Activated naive CD4-positive, alpha-beta T cell treated with anti-CD3 and anti-CD28 coated beads, Interleukin-2, amount 50 U/mL, for 72 hours (primary cell): ENCODE measurements at regions not wholly inside any gene's neighbourhood (a gene's known extent, or its start where the extent isn't known, plus 50 kb on each side); places are given as distances from the start of the nearest gene placed in this dataset.
A peak's percentile ranks its signal among the peaks of the same experiment; 100 is the strongest.
"Not testable (repeated sequence)": the region's sequence is repeated elsewhere in the genome, so short reads cannot be mapped to it uniquely, and the experiment has no call there.

Experiments used
- ATAC-seq, 2 donors: fragments of 150-1000 bp; cut with Tn5 transposase; 2 replicates each; pipeline ENCODE4 v1.10.0; 2021; ENCODE audit warnings: mild to moderate bottlenecking in 2 of 2, moderate library complexity in 2 of 2
- DNase-seq, 2 donors: peaks; one replicate each; pipeline ENCODE4 v3.0.0; 2021 to 2022; ENCODE audit warnings: low spot score in 2 of 2
- H3K27ac Mint-ChIP-seq, 2 donors: one replicate each; pipeline ENCODE4 v1.8.0; 2022; ENCODE audit warnings: mild to moderate bottlenecking in 2 of 2, mixed read lengths in 2 of 2
- H3K36me3 Mint-ChIP-seq, 2 donors: one replicate each; pipeline ENCODE4 v1.8.0; 2022; ENCODE audit warnings: mixed read lengths in 2 of 2
- H3K9me3 Mint-ChIP-seq, 2 donors: one replicate each; pipeline ENCODE4 v1.8.0; 2022; ENCODE audit warnings: mixed read lengths in 2 of 2

DNA sequence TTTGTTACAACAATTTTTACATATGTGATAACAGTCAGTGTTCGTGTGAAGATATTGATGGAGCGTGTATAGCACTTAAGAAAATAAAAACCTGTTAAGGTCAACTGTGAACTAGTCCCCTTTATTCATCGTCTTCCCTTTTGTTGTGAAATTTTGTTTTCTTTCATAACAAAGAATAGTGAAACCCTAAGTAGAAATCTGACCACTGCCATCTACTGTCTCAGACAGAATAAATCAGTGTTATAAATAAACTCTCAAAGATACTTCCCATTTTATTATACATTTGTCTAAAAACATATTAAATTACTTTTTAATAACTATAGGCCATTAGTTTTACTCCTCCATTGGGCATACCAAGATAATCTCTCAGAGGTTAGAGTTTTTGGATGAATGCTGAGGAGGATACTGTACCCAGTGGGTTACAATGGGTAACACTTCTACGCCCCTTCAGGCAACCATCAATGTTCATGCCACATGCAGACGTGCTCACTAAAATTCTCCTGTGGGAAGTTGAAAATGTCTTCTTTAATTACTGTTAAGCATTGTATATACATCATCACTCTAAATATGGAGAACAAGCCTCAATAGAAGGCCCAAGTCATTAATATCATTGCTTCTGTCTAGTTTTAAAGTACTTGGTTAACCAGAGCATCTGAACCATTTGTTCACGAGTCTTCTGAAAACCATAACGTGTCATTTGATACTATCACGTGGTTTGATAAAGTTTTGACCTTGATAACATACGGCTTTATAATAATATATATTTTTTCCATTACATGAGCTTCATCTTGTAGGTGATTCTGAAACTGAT, 171.2 kb downstream of the TMA16 start:
- no peaks in the 10 kb centered on the region for H3K9me3 Mint-ChIP-seq
- no peaks in the 10 kb centered on the region for H3K36me3 Mint-ChIP-seq

GRCh38 chr4:163666332-163666873, 171.9 kb downstream of the TMA16 start:
- H3K9me3 Mint-ChIP-seq, result no peaks in the 10 kb centered on the region
- no peaks in the 10 kb centered on the region for H3K36me3 Mint-ChIP-seq
- H3K27ac Mint-ChIP-seq, result no peak overlapping the region
- no peak for DNase-seq
- ATAC-seq, result no peak

More for the DNA sequence above, 171.2 kb downstream of the TMA16 start:
- no peak for ATAC-seq
- H3K27ac Mint-ChIP-seq, result no peak overlapping the region
- no peak for DNase-seq

GRCh38 chr4:163672751-163673150, 178.3 kb downstream of the TMA16 start:
- ATAC-seq, result no peak
- H3K27ac Mint-ChIP-seq, result no peak overlapping the region
- no peak for DNase-seq
- no peaks in the 10 kb centered on the region for H3K36me3 Mint-ChIP-seq
- H3K9me3 Mint-ChIP-seq, result no peaks in the 10 kb centered on the region

DNA sequence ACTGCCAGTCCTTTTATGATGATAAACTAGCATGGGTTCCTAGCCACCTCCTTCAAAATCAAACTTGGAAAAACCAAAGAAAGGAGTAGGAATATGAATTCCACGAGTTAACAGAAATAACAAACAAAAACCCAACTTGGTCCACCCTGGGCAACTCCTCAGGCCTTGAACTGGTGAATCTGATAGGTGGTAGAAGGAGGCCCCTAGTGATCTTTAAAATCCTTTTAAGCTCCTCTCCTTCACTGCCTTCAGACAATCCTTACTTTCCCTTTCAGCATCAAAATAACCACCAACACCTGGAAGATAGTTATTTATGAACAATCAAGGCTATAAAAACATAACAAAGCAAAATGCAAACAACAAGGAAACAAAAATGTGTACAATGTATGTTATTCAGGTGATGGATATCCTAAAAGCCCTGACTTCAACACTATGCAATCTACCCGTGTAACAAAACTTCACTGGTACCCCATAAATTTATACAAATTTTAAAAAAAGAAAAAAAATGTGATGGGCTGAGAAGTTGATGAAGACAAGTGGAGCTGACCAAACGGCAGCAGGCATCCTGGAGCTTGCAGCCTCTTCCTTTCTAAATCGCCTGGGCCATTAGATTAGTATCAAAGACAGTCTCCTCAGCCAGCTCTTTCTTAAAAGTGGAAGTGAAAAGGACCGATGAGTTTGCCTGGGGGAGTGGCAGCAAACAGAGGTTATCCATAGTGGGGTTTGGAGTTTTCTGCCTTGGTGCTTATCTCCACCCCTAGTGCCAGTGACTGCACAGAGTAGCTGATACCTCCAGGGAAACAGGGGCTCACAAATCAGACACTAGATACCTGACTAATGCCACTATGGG, 179.6 kb downstream of the TMA16 start:
- Mint-ChIP-seq H3K36me3 (no peaks in the 10 kb centered on the region), H3K27ac (no peak overlapping the region), H3K9me3 (no peaks in the 10 kb centered on the region)
- ATAC-seq, result no peak
- no peak for DNase-seq

- DNase-seq (no peak), ATAC-seq (no peak)
- Mint-ChIP-seq H3K36me3 (no peaks in the 10 kb centered on the region), H3K27ac (no peak overlapping the region), H3K9me3 (no peaks in the 10 kb centered on the region)
Observed at GRCh38 chr4:163679189-163679588, 184.7 kb downstream of the TMA16 start.

- no peaks in the 10 kb centered on the region for H3K36me3 Mint-ChIP-seq
- no peaks in the 10 kb centered on the region for H3K9me3 Mint-ChIP-seq
- ATAC-seq (no peak), DNase-seq (no peak)
- H3K27ac Mint-ChIP-seq, result no peak overlapping the region
Observed at GRCh38 chr4:163680386-163681098, 186.1 kb downstream of the TMA16 start.

DNA sequence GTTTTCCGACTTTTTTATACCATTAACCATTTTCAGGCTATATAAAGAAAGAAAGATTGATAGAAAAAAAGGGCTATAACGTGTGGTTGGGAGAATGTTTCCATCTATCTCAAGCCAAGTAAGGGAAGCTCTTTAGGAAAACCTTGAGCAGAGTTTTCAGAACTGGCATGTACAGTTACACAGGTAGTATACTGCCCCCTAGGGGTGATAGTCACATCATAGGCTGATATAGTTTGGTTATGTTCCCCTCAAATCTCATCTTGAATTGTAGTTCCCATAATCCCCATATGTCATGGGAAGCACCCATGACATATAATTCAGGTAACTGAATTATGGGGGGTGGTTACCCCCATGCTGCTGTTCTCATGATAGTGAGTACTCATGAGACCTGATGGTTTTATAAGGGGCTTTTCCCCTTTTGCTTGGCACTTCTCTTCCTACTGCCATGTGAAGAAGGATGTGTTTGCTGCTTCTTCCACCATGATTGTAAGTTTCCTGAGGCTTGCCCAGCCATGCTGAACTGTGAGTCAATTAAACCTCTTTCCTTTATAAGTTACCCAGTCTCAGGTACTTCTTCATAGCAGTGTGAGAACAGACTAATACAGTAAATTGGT, 186.8 kb downstream of the TMA16 start:
- H3K36me3 Mint-ChIP-seq, result no peaks in the 10 kb centered on the region
- peak; percentile 71 to 81 for ATAC-seq
- no peaks in the 10 kb centered on the region for H3K9me3 Mint-ChIP-seq
- DNase-seq, result peak in 1 of 2 donors; percentile 43
- no peak overlapping the region for H3K27ac Mint-ChIP-seq

DNA sequence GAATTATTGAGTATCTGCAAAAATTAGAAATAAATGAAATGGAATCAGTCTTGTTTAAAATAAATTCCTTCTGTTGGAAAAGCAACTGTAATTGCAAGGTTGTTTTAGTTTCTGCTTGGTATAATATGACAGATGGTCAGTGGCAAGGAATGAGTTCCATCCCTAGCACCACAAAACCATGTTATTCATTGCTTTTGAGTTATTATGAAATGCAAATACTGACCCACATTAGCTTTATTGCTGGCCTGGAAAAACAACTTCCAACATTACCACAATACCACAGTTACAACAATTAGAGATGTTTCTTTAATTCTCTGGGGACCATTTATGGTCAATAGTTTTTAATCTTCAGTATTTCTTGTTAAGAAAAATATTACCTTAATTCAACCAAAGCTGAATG, 194.4 kb downstream of the TMA16 start:
- Mint-ChIP-seq H3K36me3 (no peaks in the 10 kb centered on the region), H3K27ac (no peak overlapping the region), H3K9me3 (no peaks in the 10 kb centered on the region)
- ATAC-seq (no peak), DNase-seq (no peak)

DNA sequence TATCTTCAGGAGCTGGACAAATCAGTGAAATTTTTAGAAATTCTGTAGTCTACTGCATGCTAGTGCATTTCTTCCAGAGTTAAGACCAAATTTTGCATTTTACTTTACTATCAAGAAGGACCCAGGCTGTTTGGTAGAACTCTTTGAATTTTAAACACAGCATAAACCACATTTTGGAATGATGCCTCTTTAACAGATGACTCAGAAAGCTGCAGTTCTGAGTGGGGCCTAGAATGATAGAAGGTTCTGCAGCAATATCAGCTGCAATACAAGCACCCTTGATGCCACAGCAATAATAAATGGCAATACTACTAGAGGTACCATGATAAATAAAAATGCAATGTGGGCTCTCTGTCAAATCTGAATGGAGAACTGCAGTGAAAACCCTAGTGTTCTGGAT, 198.7 kb downstream of the TMA16 start:
- no peak for ATAC-seq
- H3K9me3 Mint-ChIP-seq, result peaks cover 0 to 4% of the 10 kb centered on the region in 2 donors
- no peak overlapping the region for H3K27ac Mint-ChIP-seq
- DNase-seq, result no peak
- H3K36me3 Mint-ChIP-seq, result no peaks in the 10 kb centered on the region

- ATAC-seq, result peak in 1 of 2 donors; percentile 47
- DNase-seq, result no peak
- Mint-ChIP-seq H3K27ac (no peak overlapping the region), H3K9me3 (peaks cover 0 to 4% of the 10 kb centered on the region in 2 donors), H3K36me3 (no peaks in the 10 kb centered on the region)
Observed at GRCh38 chr4:163693776-163694175, 199.3 kb downstream of the TMA16 start.

DNA sequence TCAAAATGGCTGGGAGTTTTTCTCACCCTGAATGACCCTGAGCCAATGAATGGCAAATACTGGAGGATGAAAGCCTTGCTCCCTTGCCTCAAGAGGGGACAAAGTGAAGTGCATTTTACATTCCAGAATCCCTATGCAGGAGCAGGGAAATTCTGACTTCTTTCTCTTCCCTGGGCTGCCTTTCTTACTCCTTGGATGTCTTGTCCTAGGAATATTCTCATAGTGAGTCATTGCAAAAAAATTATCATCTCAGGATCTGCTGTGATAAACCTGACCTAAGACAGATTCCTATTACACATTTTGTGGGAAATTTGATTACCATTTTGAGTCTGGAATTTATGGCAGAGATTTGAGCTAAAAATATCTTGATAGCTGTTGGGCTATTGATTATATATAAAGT, 199.9 kb downstream of the TMA16 start:
- ATAC-seq (no peak), DNase-seq (no peak)
- no peak overlapping the region for H3K27ac Mint-ChIP-seq
- peaks cover 0 to 4% of the 10 kb centered on the region in 2 donors for H3K9me3 Mint-ChIP-seq
- no peaks in the 10 kb centered on the region for H3K36me3 Mint-ChIP-seq

DNA sequence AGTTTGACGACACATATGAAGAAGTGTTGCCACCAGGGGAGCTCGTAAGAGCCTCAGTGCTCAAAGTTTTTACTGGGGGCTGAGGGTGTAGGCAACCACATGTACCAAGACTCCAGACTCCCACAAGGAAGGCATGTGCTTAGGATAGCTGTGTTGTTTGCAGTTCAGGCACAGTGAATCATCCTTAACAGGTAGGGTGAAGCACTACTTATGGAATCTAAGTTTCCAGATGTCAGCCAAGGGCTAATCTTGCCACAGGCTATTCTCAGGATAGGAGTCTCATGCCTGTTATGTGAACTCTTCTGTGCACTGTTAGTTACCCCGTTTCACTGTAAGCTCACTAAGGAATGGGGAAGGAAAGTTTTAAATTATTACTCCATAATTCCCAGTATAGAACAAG, 202.6 kb downstream of the TMA16 start:
- no peak for ATAC-seq
- no peaks in the 10 kb centered on the region for H3K36me3 Mint-ChIP-seq
- peaks cover 0 to 4% of the 10 kb centered on the region in 2 donors for H3K9me3 Mint-ChIP-seq
- H3K27ac Mint-ChIP-seq, result no peak overlapping the region
- no peak for DNase-seq

GRCh38 chr4:163700383-163700782, 205.9 kb downstream of the TMA16 start:
- not testable (repeated sequence) for H3K27ac Mint-ChIP-seq, H3K36me3 Mint-ChIP-seq, H3K9me3 Mint-ChIP-seq, ATAC-seq, DNase-seq

DNA sequence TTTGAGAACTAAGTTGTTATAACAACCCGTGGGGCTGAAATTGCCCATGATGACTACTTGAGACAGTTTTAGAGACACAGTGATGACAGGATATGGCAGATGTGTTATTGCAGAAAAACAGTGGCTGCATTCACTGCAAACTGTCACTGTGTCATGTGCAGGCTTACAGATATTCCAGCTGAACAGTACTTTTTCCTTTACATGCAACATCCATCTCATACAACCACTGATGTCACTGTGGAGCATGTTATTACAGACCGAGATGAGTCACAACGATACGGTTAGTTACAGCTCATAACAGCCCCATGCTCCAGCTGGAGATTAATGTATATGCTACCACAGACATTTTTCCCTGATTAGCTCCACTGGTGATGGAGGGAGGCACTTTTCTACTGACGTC, 207.4 kb downstream of the TMA16 start:
- DNase-seq (no peak), ATAC-seq (peak in 1 of 2 donors; percentile 66)
- Mint-ChIP-seq H3K27ac (no peak overlapping the region), H3K9me3 (peaks cover 0 to under 1% of the 10 kb centered on the region in 2 donors), H3K36me3 (no peaks in the 10 kb centered on the region)

- no peaks in the 10 kb centered on the region for H3K36me3 Mint-ChIP-seq
- no peak overlapping the region for H3K27ac Mint-ChIP-seq
- DNase-seq, result no peak
- ATAC-seq, result no peak
- no peaks in the 10 kb centered on the region for H3K9me3 Mint-ChIP-seq
Observed at GRCh38 chr4:163702736-163703135, 208.2 kb downstream of the TMA16 start.

DNA sequence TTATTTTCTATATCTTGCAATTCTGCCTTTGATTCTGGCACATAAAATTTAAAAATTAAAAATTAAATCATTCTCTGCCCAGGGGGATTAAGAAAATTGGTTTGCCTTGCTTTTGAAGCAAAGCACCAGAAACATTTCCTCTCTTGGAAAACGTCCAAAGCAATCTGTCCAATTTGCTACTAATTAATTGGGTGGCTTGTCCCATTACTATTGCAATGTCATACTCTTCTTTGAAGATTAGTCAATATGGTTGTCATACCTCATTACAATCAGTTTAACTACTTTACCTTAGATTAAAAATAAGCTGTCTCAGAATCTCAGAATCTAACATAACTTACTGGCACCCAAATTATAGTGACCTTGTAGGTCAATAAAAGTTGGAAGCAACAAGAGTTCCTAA, 208.8 kb downstream of the TMA16 start:
- ATAC-seq (no peak), DNase-seq (no peak)
- Mint-ChIP-seq H3K9me3 (no peaks in the 10 kb centered on the region), H3K36me3 (no peaks in the 10 kb centered on the region), H3K27ac (no peak overlapping the region)
